GM12878 (cell line): ENCODE measurements at regions not wholly inside any gene's neighbourhood (a gene's known extent, or its start where the extent isn't known, plus 50 kb on each side); places are given as distances from the start of the nearest gene placed in this dataset.

Experiments used
- ATAC-seq: fragments of 200-7000 bp; cut with Tn5 transposase; 3 replicates; pipeline ENCODE4 v1.9.1; 2020; ENCODE audit warnings: mild to moderate bottlenecking, moderate library complexity
- BruUV-seq: library from RNA; stranded (reverse); fragments of 400-500 nt; replicated peaks from 2 replicates; lab custom pipeline; 2021; lab: Mats Ljungman, UMichigan
- CTCF ChIA-PET: fragments of 300-600 bp; sonication (Branson Sonifier 250); formaldehyde crosslinking; extraction: SDS; loops from one replicate; lab custom pipeline; 2021; ENCODE audit warnings: inconsistent platforms; lab: Yijun Ruan, JAX
- POLR2A ChIA-PET: fragments of 350-600 bp; formaldehyde crosslinking; extraction: SDS; loops from one replicate; lab custom pipeline; 2021; ENCODE audit warnings: inconsistent platforms; lab: Charles Lee
- RAD21 ChIA-PET: fragments of 300-600 bp; sonication (Branson Sonifier 250); formaldehyde crosslinking; loops from one replicate; lab custom pipeline; 2023; ENCODE audit warnings: antibody characterized with exemption; ENCODE audit not compliant: unreplicated experiment; lab: Charles Lee
- SMC1A ChIA-PET: fragments of 300-600 bp; sonication (Branson Sonifier 250); formaldehyde crosslinking; loops from one replicate; lab custom pipeline; 2023; ENCODE audit not compliant: unreplicated experiment, uncharacterized antibody; lab: Charles Lee
- DNase-seq: peaks from one replicate; pipeline ENCODE4 v3.0.0-alpha.2; 2011; ENCODE audit warnings: low read depth, low spot score
- FAIRE-seq: peaks from 3 replicates; lab custom pipeline; 2011; peaks lifted over from hg19 to GRCh38; lab: Jason Lieb, UNC
- H2AFZ ChIP-seq: 2 replicates; pipeline ENCODE4 v1.6.0; 2011; ENCODE audit warnings: low read depth, low read length, control low read depth; ENCODE audit not compliant: control insufficient read depth
- H3K27ac ChIP-seq: 2 replicates; pipeline ENCODE4 v1.5.1; 2011; ENCODE audit warnings: control low read depth; ENCODE audit not compliant: control insufficient read depth, insufficient read depth
- H3K27me3 ChIP-seq, 2 experiments: replicated peaks in 1 of 2; 2 replicates each; pipeline versions ENCODE4 v1.6.0 to v1.6.1; 2011; ENCODE audit warnings: low read length in 1 of 2; ENCODE audit not compliant: control insufficient read depth in 2 of 2, insufficient read depth in 2 of 2
- H3K36me3 ChIP-seq, 2 experiments: 2 replicates each; pipeline ENCODE4 v1.5.1; 2011; ENCODE audit warnings: low read length in 1 of 2; ENCODE audit not compliant: control insufficient read depth in 2 of 2, insufficient read depth in 2 of 2
- H3K4me1 ChIP-seq: 2 replicates; pipeline ENCODE4 v1.6.1; 2011; ENCODE audit warnings: mild to moderate bottlenecking, low read length, moderate library complexity, mixed read lengths; ENCODE audit not compliant: control insufficient read depth, insufficient read depth
- H3K4me2 ChIP-seq: 2 replicates; pipeline ENCODE4 v1.6.0; 2011; ENCODE audit warnings: control low read depth; ENCODE audit not compliant: control insufficient read depth, insufficient read depth
- H3K4me3 ChIP-seq: fragments of 200-600 bp; sonication (generic); 2 replicates; pipeline ENCODE4 v1.5.1; 2016
- H3K79me2 ChIP-seq: 2 replicates; pipeline ENCODE4 v1.6.0; 2011; ENCODE audit warnings: low read length; ENCODE audit not compliant: control insufficient read depth, insufficient read depth
- H3K9ac ChIP-seq: 2 replicates; pipeline ENCODE4 v1.8.0; 2011; ENCODE audit warnings: low read length, control low read depth, mixed read lengths; ENCODE audit not compliant: control insufficient read depth, insufficient read depth
- H3K9me3 ChIP-seq: replicated peaks from 3 replicates; pipeline ENCODE4 v1.5.1; 2011; ENCODE audit warnings: mild to moderate bottlenecking, low read length; ENCODE audit not compliant: control insufficient read depth, insufficient read depth
- H4K20me1 ChIP-seq: 2 replicates; pipeline ENCODE4 v1.6.0; 2011; ENCODE audit not compliant: control insufficient read depth, insufficient read depth
- BCLAF1 ChIP-seq: fragments of 450-650 bp; IDR thresholded peaks from 2 replicates; pipeline ENCODE4 v1.6.1; 2017; ENCODE audit warnings: antibody characterized with exemption, mild to moderate bottlenecking, moderate library complexity
- CBFB ChIP-seq: IDR thresholded peaks from 2 replicates; pipeline ENCODE4 v1.6.1; 2016; ENCODE audit warnings: antibody characterized with exemption, low read depth
- CHD4 ChIP-seq: fragments of 200-600 bp; sonication (generic); IDR thresholded peaks from 2 replicates; pipeline ENCODE4 v1.6.1; 2016; ENCODE audit warnings: mild to moderate bottlenecking
- CREB1 ChIP-seq: IDR thresholded peaks from 2 replicates; pipeline ENCODE4 v1.6.1; 2012; ENCODE audit warnings: low read depth, mild to moderate bottlenecking, inconsistent platforms
- CREM ChIP-seq: IDR thresholded peaks from 2 replicates; pipeline ENCODE4 v1.6.1; 2014; ENCODE audit warnings: antibody characterized with exemption, low read depth
- ELK1 ChIP-seq: IDR thresholded peaks from 2 replicates; pipeline ENCODE4 v1.6.1; 2012; ENCODE audit warnings: low read depth, low read length, improper control_type of control experiment
- EZH2 ChIP-seq: IDR thresholded peaks from 2 replicates; pipeline ENCODE4 v1.6.1; 2012; ENCODE audit warnings: low read depth, mild to moderate bottlenecking, control low read depth, inconsistent platforms, low read length, borderline replicate concordance; ENCODE audit not compliant: control insufficient read depth
- MTA2 ChIP-seq: fragments of 450-650 bp; IDR thresholded peaks from 2 replicates; pipeline ENCODE4 v1.6.1; 2016; ENCODE audit warnings: low read depth, mild to moderate bottlenecking, moderate library complexity
- PAX5 ChIP-seq: IDR thresholded peaks from 2 replicates; pipeline ENCODE4 v1.6.1; 2011; ENCODE audit warnings: low read depth, low read length, borderline replicate concordance
- SMC3 ChIP-seq: IDR thresholded peaks from 2 replicates; pipeline ENCODE4 v1.6.1; 2011; ENCODE audit warnings: low read length, improper control_type of control experiment, borderline replicate concordance
- SP1 ChIP-seq: IDR thresholded peaks from one replicate; pipeline ENCODE4 v1.6.1; 2011; ENCODE audit warnings: low read depth, low read length
- WRNIP1 ChIP-seq: IDR thresholded peaks from 2 replicates; pipeline ENCODE4 v1.6.1; 2011; ENCODE audit warnings: low read depth, low read length, improper control_type of control experiment, borderline replicate concordance
- ZNF274 ChIP-seq: IDR thresholded peaks from one replicate; pipeline ENCODE4 v1.8.0; 2011; ENCODE audit not compliant: insufficient read length, insufficient read depth
- ZNF687 ChIP-seq: fragments of 450-650 bp; IDR thresholded peaks from 2 replicates; pipeline ENCODE4 v1.6.1; 2017; ENCODE audit warnings: mild to moderate bottlenecking, moderate library complexity
- WGBS: methylation state at CpG from one replicate; pipeline ENCODE4 v1.1.6; 2016; ENCODE audit warnings: low lambda C conversion rate; ENCODE audit not compliant: insufficient replicate concordance, insufficient coverage; ENCODE audit errors: missing lambda C conversion rate; 5-methylcytosine and 5-hydroxymethylcytosine counted together
- in situ Hi-C: fragments of 300-500 bp; cut with MboI; formaldehyde crosslinking; loops from 9 replicates; pipeline ENCODE4 v1.14.3; 2018; ENCODE audit warnings: mixed read lengths
- intact Hi-C: fragments of 100-400 bp; cut with micrococcal nuclease; formaldehyde crosslinking; loops from one replicate; pipeline ENCODE4 v1.14.2; 2022; ENCODE audit not compliant: unreplicated experiment

GRCh38 chr18:11245879-11246278, 96.5 kb upstream of the PIEZO2 start:
- Histone ChIP-seq H3K9ac (no peak overlapping the region), H3K79me2 (no peaks in the 10 kb centered on the region), H3K4me3 (no peak overlapping the region), H3K4me2 (no peak overlapping the region), H3K27ac (no peak overlapping the region), H3K9me3 (no peaks in the 10 kb centered on the region; the same call in 2 of the 3 replicates), H3K4me1 (no peaks in the 10 kb centered on the region), H2AFZ (no peak overlapping the region), H3K27me3 (no peaks in the 10 kb centered on the region; a peak in 1 of 4 replicates), H3K36me3 (no peaks in the 10 kb centered on the region), H4K20me1 (no peaks in the 10 kb centered on the region)
- no peak for ATAC-seq
- 15% methylated on average over 2 of the region's 2 CpGs for WGBS
- DNase-seq: no peak
- in situ Hi-C loops (no loop called here), intact Hi-C loops (no loop called here)
- no peak for TF ChIP-seq SMC3
- no peak for TF ChIP-seq ZNF274
- TF ChIP-seq MTA2: no peak
- no peak for TF ChIP-seq ZNF687
- TF ChIP-seq CHD4: no peak
- TF ChIP-seq WRNIP1: no peak
- no peak for TF ChIP-seq CBFB
- no peak for TF ChIP-seq PAX5
- TF ChIP-seq ELK1: no peak
- no peak for TF ChIP-seq SP1
- no peak for TF ChIP-seq CREB1
- no peak for TF ChIP-seq BCLAF1
- no peak for TF ChIP-seq CREM
- TF ChIP-seq EZH2: no peak
- RAD21 ChIA-PET: no interaction called here
- CTCF ChIA-PET: no interaction called here
- BruUV-seq: no TSS peak
- SMC1A ChIA-PET: interaction anchor here (1.3 kb wide), 1 partner anchor 36 kb away, joined by 5 read pairs; no protein-coding TSS in a partner anchor
- no peak for FAIRE-seq
- POLR2A ChIA-PET: no interaction called here
